Superior temporal gyrus (tissue), 1 donor: ENCODE measurements at regions not wholly inside any gene's neighbourhood (a gene's known extent, or its start where the extent isn't known, plus 50 kb on each side); places are given as distances from the start of the nearest gene placed in this dataset.

ENCODE experiments used
- DNase-seq: peaks from one replicate; pipeline ENCODE4 v3.0.0-alpha.2; 2016; ENCODE audit errors: extremely low spot score

- no peak for DNase-seq
Measured at GRCh38 chr6:14635934-14636591, 518.5 kb downstream of the CD83 start.

DNA sequence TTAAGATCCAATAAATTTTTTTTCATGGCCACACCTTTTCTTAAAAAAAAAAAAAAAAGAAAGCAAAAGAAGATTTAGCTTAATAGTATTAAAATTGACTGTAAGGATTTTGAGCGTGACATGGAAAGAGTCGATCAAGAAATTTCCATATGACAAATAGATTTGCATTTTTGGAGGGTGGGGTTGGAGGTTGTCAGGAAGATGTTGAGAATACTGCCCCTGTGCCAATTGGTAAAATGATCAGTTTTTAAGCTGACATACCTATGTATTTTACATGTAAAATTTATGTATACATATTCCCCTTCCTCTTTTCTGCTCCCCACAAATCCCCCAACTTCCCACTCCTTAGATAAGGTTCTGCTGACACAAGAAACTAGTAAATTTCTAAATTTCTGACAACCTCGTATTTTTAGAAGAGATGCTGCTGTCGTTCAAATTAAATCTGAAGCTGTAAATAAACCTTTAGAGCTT lies 520.9 kb downstream of the CD83 start:
- DNase-seq, result no peak

GRCh38 chr6:14638906-14639761 lies 521.6 kb downstream of the CD83 start:
- no peak for DNase-seq

DNA sequence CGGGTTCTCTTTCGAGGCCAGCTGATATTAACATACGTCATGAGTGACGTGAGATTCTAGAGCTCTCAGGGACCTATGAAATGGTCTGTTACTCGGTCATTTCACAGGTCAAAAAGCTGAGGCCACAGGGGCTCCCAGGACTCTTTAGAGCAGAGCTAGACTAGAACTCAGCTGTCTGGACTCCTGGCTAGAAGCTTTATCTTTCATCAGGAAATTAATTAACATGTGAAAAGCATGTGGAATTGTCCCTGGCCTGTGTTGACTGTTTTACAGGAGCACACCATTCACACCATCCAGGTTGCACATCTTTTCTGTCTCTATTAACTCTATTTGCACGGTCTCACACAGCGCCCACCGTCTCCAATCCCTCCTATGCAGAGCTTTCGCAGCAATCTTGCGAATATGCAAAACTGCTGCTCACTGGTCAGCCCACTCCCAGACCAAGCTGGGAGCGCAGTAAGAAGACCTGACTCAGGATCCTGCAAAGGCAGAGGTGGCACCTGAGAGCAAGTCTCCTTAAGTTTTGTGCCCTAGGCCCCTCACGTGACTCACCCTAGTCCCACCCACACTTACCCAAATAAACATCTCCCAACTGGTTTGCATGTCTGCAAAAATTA lies 522.5 kb downstream of the CD83 start:
- DNase-seq, result no peak

DNA sequence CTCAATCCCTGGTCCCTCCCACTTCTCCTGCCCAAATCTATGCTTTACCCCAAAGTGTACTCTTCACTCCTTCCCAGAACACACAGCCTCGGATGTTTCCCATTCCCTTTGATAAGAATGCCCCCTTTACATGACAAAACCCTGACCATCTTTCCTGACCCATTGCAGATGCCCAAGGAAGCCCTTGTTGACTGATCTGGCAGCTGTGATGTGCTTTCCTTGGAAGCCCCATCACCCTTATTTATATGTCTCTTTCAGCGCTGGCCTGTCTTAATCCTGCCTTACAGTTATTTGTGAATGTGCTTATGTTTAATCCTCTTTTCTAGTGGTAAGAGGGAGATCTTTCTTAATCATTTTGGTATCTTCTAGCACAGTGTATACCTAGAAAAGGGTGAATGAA lies 523.1 kb downstream of the CD83 start:
- no peak for DNase-seq

DNA sequence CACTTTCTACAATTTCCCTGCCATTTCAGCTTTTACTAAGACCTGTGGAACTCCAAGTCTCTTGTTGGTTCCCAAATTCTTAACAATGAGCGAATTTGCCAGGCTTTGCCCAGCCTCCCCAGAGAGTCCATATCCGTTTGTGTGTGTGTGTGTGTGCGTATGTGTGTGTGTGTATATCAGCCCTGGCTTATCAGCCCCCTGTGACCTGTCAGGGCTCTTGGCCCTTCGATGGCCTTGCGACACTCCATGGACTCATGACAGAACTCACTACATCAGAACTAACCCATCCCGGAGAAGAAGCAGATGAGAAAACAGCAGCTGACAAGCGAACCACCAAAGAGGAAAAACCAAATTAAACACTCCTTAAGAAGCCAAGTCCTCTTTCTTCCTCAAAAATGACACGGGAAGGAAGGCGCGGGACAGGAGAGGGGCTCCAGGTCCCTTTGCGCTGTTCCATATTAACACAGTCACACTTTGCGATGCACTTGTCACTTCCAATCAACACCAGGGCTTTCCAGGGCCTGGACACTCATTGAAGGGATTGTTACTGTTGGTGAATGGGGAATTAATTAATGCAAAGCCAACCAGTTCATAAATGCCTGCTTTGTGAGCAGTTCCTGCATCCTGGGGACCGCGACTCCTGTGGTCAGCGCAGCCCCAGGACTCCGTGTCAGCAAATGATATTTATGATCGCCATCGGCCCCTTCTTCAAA lies 524.0 kb downstream of the CD83 start:
- no peak for DNase-seq

- DNase-seq, result no peak
Measured at GRCh38 chr6:14642136-14642505, 524.5 kb downstream of the CD83 start.

GRCh38 chr6:14642842-14643241 lies 525.3 kb downstream of the CD83 start:
- no peak for DNase-seq

GRCh38 chr6:14644381-14644780 lies 526.8 kb downstream of the CD83 start:
- no peak for DNase-seq

- DNase-seq, result no peak
Measured at GRCh38 chr6:14645221-14645620, 527.6 kb downstream of the CD83 start.

DNA sequence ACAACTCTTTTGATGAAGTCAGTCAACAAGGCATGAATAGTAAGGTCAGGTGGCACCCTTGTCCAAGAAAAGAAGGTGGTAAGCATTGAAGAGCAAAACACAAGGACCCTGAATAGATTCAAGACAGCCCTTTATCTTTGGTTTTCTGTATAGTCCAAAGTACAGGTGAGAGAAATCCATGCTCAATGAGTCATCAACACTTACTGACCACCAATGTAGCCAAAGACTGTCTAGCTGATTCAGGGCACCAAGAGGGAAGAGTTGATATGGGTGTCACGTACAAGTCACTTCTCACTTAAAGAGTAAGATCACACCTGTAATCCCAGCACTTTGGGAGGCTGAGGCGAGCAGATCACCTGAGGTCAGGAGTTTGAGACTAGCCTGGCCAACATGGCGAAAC lies 528.3 kb downstream of the CD83 start:
- DNase-seq, result no peak

- DNase-seq, result no peak
Measured at GRCh38 chr6:14646371-14646770, 528.8 kb downstream of the CD83 start.

GRCh38 chr6:14647357-14647756 lies 529.8 kb downstream of the CD83 start:
- no peak for DNase-seq

- DNase-seq, result no peak
Measured at GRCh38 chr6:14652536-14652935, 535.0 kb downstream of the CD83 start.

GRCh38 chr6:14655201-14656061 lies 537.9 kb downstream of the CD83 start:
- no peak for DNase-seq

- no peak for DNase-seq
Measured at GRCh38 chr6:14656078-14656521, 538.5 kb downstream of the CD83 start.

DNA sequence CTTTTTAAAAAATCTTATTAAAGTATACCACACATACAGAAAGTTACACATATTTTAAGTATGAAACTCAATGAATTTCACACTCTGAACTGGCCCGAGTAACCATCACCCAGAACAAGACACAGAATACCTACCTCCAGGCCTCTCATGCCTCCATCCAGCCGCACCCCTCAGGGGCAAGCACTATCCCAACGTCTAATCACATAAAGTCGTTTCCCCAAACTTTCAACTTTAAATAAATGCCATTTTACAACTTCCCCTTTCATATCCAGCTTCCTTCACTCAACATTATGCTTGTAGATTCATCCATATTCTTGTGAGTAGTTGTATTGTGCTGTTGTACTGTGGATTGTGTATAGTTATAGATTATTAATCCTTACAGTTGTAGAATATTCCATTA lies 539.1 kb downstream of the CD83 start:
- DNase-seq, result no peak

GRCh38 chr6:14658030-14658429 lies 540.5 kb downstream of the CD83 start:
- DNase-seq, result no peak

GRCh38 chr6:14658886-14659561 lies 541.5 kb downstream of the CD83 start:
- DNase-seq, result no peak

DNA sequence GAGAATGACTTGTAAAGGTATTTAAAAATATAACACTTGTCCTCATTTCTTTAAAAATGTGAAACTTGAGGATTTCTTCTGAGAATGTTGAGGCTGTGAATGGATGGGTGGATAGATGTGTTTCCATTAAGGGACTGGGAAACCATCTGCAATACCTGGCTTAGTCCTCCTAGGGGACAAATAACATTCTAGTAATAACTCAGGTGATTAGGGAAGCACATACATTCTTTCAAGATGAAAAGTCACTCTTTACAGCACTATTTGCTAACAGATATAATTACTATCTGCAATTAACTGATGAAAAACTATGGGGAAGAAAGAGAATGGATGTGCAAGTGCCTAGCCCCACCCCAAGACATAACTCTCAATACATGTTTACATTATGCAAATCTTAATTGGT lies 542.3 kb downstream of the CD83 start:
- no peak for DNase-seq
